Right forelimb (tissue), 1 donor: ENCODE measurements at regions not wholly inside any gene's neighbourhood (a gene's known extent, or its start where the extent isn't known, plus 50 kb on each side); places are given as distances from the start of the nearest gene placed in this dataset.

Experiments used
- DNase-seq: peaks from one replicate; pipeline ENCODE4 v3.0.0-alpha.2; 2018

DNA sequence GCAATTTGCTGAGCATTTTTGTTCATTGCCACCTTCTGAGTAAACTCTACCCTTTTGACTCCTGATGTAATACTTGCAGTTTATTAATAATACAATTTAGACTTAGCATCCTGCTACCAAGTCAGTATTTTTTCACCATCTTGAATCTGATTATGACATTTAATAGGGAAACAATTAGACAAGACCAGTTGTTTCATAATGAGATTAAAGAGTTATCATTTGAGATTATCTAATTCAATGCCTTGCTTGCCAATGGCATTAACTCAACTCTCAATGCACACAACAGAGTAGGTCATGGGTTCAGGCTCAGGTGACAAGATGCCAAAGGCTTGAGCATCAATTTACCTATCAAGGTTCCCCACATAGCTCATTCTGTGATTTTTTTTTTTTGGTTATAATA lies 488.4 kb downstream of the DISC1 start:
- no peak for DNase-seq

- DNase-seq: no peak
These were observed 485.5 kb downstream of the DISC1 start for GRCh38 chr1:232112076-232112475.

DNA sequence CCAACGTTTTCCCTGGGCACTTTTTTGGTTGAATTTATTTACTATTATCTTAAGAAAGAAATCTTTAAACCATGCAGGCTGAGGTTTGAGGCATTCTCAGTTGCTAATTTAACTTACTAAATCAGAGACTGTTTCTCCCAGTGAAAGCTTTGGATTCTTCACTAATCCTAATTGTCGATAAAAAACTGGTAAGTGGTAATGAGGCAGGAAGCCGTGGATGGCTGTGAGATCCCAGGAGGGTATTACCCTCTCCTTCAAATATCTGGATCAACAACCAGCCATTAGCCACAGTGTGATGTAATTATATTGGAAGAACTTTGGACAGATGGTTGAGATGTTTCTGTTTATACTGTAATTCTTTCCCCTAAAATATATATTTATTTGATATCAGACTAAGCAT lies 485.0 kb downstream of the DISC1 start:
- no peak for DNase-seq

- peak; percentile 56 for DNase-seq
These were observed 483.9 kb downstream of the DISC1 start for GRCh38 chr1:232110281-232111090.

GRCh38 chr1:232109391-232109790 lies 482.8 kb downstream of the DISC1 start:
- DNase-seq: no peak

- no peak for DNase-seq
These were observed 482.0 kb downstream of the DISC1 start for GRCh38 chr1:232108598-232108997.

GRCh38 chr1:232106415-232106814 lies 479.8 kb downstream of the DISC1 start:
- DNase-seq: no peak

DNA sequence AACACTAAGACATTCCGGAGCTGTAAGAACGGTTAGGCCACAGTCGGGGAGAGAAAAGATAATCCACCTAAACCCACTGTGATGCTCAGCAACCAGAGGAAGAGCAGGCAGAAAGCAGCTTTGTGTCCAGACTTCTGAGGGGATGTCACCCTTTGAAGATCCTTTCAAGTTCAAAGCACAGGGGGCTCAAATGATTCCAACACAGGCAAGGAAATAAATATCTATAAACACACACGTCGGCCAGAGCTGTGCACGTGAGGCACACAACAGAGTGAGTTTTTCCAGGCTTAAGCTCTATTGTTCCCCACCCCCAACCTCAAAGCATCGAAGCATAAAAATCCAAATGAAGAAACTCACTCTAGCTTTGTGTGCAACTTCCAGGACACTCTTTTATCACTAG lies 479.0 kb downstream of the DISC1 start:
- DNase-seq: no peak

DNA sequence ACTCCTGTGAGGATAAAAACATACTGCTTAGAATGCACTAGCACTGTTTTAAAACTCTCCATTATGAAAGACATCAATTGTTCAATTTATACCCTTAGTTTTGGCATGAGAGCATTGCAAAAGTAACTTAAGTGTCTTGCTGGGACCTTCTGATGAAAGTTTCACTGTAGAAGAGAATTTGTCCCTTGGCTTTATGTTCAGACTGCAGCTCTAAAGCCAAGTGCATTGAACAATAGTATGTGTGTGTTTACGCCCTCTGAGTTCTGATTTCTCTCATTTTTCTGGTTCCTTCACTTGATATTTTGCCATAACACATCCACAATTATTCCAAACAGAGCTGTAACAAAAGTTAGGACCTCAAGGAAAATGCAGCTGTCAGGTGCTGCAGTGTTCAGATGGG lies 474.6 kb downstream of the DISC1 start:
- DNase-seq: no peak

DNA sequence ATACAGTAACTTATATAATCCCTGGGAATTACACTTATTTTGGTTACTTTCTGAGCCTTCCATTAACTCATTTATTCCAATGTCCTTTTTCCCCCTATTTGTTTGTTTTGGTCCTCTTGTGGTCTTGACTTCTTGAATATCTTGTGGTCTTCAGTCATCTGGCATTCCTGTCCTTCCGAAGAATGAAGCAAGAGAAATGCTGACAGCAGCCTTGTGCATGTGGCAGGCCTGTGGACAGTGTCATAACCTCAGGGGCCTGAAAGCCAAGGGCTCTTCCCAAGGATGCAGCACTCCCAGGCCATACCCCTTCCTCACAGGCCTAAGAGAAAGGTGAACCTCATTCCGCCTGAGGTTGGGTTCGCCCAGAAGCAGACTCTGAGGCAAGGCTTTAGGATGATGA lies 470.2 kb downstream of the DISC1 start:
- no peak for DNase-seq
